Sigmoid colon (tissue), 4 donors: ENCODE measurements at regions not wholly inside any gene's neighbourhood (a gene's known extent, or its start where the extent isn't known, plus 50 kb on each side); places are given as distances from the start of the nearest gene placed in this dataset.

ENCODE experiments used
- CTCF ChIP-seq, 4 experiments: fragments of 450-650 bp in 3 of 4; fragments of 200-600 bp in 1 of 4; IDR thresholded peaks; one replicate each; pipeline ENCODE4 v1.5.1; 2016 to 2019; ENCODE audit warnings: antibody characterized with exemption in 4 of 4, mild to moderate bottlenecking in 3 of 4, moderate library complexity in 2 of 4
- EP300 ChIP-seq, 4 donors: sonication (generic); formaldehyde crosslinking; IDR thresholded peaks; one replicate each; pipeline ENCODE4 v1.6.1; 2017; ENCODE audit warnings: antibody characterized with exemption in 4 of 4
- POLR2A ChIP-seq, 2 donors: fragments of 450-650 bp; IDR thresholded peaks; one replicate each; pipeline ENCODE4 v1.6.1; 2016; ENCODE audit warnings: antibody characterized with exemption in 2 of 2, mild to moderate bottlenecking in 2 of 2, moderate library complexity in 2 of 2

GRCh38 chr7:119132436-119132835, 907.9 kb downstream of the ANKRD7 start:
- TF ChIP-seq EP300 (IDR thresholded peaks at IDR 0.05): no peak
- TF ChIP-seq POLR2A (IDR thresholded peaks at IDR 0.05): no peak
- TF ChIP-seq CTCF (IDR thresholded peaks at IDR 0.05): no peak
